ENCODE measurements at regions not wholly inside any gene's neighbourhood (a gene's known extent, or its start where the extent isn't known, plus 50 kb on each side); places are given as distances from the start of the nearest gene placed in this dataset.

- no peak overlapping the region for H3K4me2 ChIP-seq
- H3K79me2 ChIP-seq (ENCODE audit: insufficient read depth, low read depth), result no peaks in the 10 kb centered on the region
- H3K36me3 ChIP-seq (ENCODE audit: insufficient read depth), result no peaks in the 10 kb centered on the region
- H3K4me1 ChIP-seq (ENCODE audit: low read depth, poor library complexity, severe bottlenecking), result no peaks in the 10 kb centered on the region
- no peaks in the 10 kb centered on the region for H3K27me3 ChIP-seq (ENCODE audit: insufficient read depth, low read depth)
- no peak overlapping the region for H3K9ac ChIP-seq
- H2AFZ ChIP-seq (ENCODE audit: low read depth), result no peak overlapping the region
- no peaks in the 10 kb centered on the region for H4K20me1 ChIP-seq (ENCODE audit: insufficient read depth)
- H3K4me3 ChIP-seq (IDR thresholded peaks at IDR 0.05; ENCODE audit: insufficient read depth, low read depth, low read length), result no peak overlapping the region
- TF ChIP-seq CTCF (conservative IDR thresholded peaks at IDR 0.05; ENCODE audit: low read depth, low read length), result no peak
- no peak overlapping the region for H3K27ac ChIP-seq
Observed at GRCh38 chr5:135211083-135211790, 177.2 kb upstream of the PITX1 start.

GRCh38 chr5:135210286-135211055 is 176.4 kb upstream of the PITX1 start:
- Histone ChIP-seq H4K20me1 (ENCODE audit: insufficient read depth) (no peaks in the 10 kb centered on the region), H3K36me3 (ENCODE audit: insufficient read depth) (no peaks in the 10 kb centered on the region), H3K9ac (no peak overlapping the region), H3K4me3 (IDR thresholded peaks at IDR 0.05; ENCODE audit: insufficient read depth, low read depth, low read length) (no peak overlapping the region), H3K79me2 (ENCODE audit: insufficient read depth, low read depth) (no peaks in the 10 kb centered on the region), H2AFZ (ENCODE audit: low read depth) (no peak overlapping the region), H3K4me2 (no peak overlapping the region), H3K4me1 (ENCODE audit: low read depth, poor library complexity, severe bottlenecking) (no peaks in the 10 kb centered on the region), H3K27me3 (ENCODE audit: insufficient read depth, low read depth) (no peaks in the 10 kb centered on the region), H3K27ac (no peak overlapping the region)
- no peak for TF ChIP-seq CTCF (conservative IDR thresholded peaks at IDR 0.05; ENCODE audit: low read depth, low read length)

GRCh38 chr5:135208903-135209721 is 175.1 kb upstream of the PITX1 start:
- no peak for TF ChIP-seq CTCF (conservative IDR thresholded peaks at IDR 0.05; ENCODE audit: low read depth, low read length)
- H3K4me1 ChIP-seq (ENCODE audit: low read depth, poor library complexity, severe bottlenecking), result no peaks in the 10 kb centered on the region
- no peak overlapping the region for H3K4me3 ChIP-seq (IDR thresholded peaks at IDR 0.05; ENCODE audit: insufficient read depth, low read depth, low read length)
- H3K27ac ChIP-seq, result no peak overlapping the region
- no peaks in the 10 kb centered on the region for H3K36me3 ChIP-seq (ENCODE audit: insufficient read depth)
- H3K4me2 ChIP-seq, result no peak overlapping the region
- no peaks in the 10 kb centered on the region for H4K20me1 ChIP-seq (ENCODE audit: insufficient read depth)
- H2AFZ ChIP-seq (ENCODE audit: low read depth), result no peak overlapping the region
- H3K79me2 ChIP-seq (ENCODE audit: insufficient read depth, low read depth), result no peaks in the 10 kb centered on the region
- H3K9ac ChIP-seq, result no peak overlapping the region
- H3K27me3 ChIP-seq (ENCODE audit: insufficient read depth, low read depth), result no peaks in the 10 kb centered on the region

- Histone ChIP-seq H2AFZ (ENCODE audit: low read depth) (no peak overlapping the region), H3K36me3 (ENCODE audit: insufficient read depth) (no peaks in the 10 kb centered on the region), H3K79me2 (ENCODE audit: insufficient read depth, low read depth) (no peaks in the 10 kb centered on the region), H3K4me2 (no peak overlapping the region), H3K4me1 (ENCODE audit: low read depth, poor library complexity, severe bottlenecking) (no peaks in the 10 kb centered on the region), H4K20me1 (ENCODE audit: insufficient read depth) (no peaks in the 10 kb centered on the region), H3K9ac (no peak overlapping the region), H3K27ac (no peak overlapping the region), H3K27me3 (ENCODE audit: insufficient read depth, low read depth) (no peaks in the 10 kb centered on the region), H3K4me3 (IDR thresholded peaks at IDR 0.05; ENCODE audit: insufficient read depth, low read depth, low read length) (no peak overlapping the region)
- TF ChIP-seq CTCF (conservative IDR thresholded peaks at IDR 0.05; ENCODE audit: low read depth, low read length), result no peak
Observed at GRCh38 chr5:135208555-135208902, 174.5 kb upstream of the PITX1 start.
